SJSA1 (cell line): ENCODE measurements at regions not wholly inside any gene's neighbourhood (a gene's known extent, or its start where the extent isn't known, plus 50 kb on each side); places are given as distances from the start of the nearest gene placed in this dataset.
A peak's percentile ranks its signal among the peaks of the same experiment; 100 is the strongest.
"Not testable (repeated sequence)": the region's sequence is repeated elsewhere in the genome, so short reads cannot be mapped to it uniquely, and the experiment has no call there.

Experiments
- DNase-seq, 2 experiments: peaks; one replicate each; pipeline ENCODE4 v3.0.0-alpha.2; 2015 to 2020; ENCODE audit warnings: low spot score in 2 of 2, low read depth in 1 of 2
- H3K27ac ChIP-seq: fragments of 250-450 bp; sonication (Bioruptor Pico); 2 replicates; pipeline ENCODE4 v1.5.1; 2020; ENCODE audit warnings: mild to moderate bottlenecking, moderate library complexity
- H3K27me3 ChIP-seq: fragments of 250-450 bp; sonication (Bioruptor Pico); replicated peaks from 2 replicates; pipeline ENCODE4 v1.5.1; 2020; ENCODE audit warnings: mild to moderate bottlenecking, moderate library complexity
- H3K36me3 ChIP-seq: fragments of 250-450 bp; sonication (Bioruptor Pico); 2 replicates; pipeline ENCODE4 v1.5.1; 2020; ENCODE audit warnings: mild to moderate bottlenecking
- H3K4me1 ChIP-seq: fragments of 250-450 bp; sonication (Bioruptor Pico); replicated peaks from 2 replicates; pipeline ENCODE4 v1.6.1; 2021; ENCODE audit warnings: mild to moderate bottlenecking
- H3K4me3 ChIP-seq: fragments of 250-450 bp; sonication (Bioruptor Pico); 2 replicates; pipeline ENCODE4 v1.5.1; 2020; ENCODE audit warnings: mild to moderate bottlenecking
- H3K9me3 ChIP-seq: fragments of 250-450 bp; sonication (Bioruptor Pico); replicated peaks from 2 replicates; pipeline ENCODE4 v1.5.1; 2020; ENCODE audit warnings: mild to moderate bottlenecking

DNA sequence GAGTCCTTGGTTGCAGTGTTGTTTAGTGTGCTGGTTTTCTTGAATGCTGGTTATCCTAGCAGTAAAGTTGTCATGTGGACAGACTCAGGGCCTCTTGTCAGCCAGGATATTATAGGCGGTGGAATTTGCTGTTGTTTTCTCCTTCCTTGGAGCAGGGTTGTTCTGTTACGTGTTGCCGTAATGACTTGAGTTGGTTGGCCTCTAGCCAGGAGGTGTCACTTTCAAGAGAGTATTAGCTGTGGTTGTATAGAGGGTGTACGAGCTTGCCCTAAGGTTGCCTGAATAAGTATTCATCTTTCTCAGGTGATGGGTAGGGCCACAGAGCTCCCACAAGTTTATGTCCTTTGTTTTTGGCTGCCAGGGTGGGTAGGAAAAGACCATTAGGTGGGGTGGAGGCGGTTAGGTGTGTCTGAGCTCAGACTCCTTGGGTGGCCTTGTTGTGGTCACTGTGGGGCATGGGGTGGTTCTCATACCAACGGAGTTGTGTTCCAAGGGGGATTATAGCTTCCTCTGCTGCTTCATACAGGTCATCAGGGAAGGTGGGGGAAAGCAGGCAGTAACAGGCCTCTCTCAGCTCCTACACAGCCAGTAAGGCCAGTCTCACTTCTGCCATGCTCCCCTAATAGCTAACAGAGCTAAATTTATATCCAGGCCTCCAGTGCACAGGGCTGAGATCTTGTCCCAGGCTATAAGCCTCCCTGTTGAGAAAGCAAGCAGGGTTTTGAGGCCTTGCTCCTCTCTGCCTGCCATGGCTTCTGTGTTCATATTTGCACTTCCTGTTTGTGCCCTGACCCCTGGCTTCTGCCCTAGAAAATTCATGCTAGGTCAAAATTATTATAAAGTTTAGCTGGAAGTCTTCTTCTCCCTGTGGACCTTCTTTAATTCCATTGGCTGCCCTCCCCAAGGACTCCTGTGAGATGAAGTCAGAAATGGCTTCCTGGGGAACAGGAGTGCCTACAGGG, 594.7 kb downstream of the RAPGEF2 start:
- no peaks in the 10 kb centered on the region for H3K4me1 ChIP-seq
- no peaks in the 10 kb centered on the region for H3K9me3 ChIP-seq
- DNase-seq, result peak in 1 of 2 experiments; percentile 2
- H3K27ac ChIP-seq, result no peak overlapping the region
- H3K27me3 ChIP-seq, result no peaks in the 10 kb centered on the region
- no peaks in the 10 kb centered on the region for H3K36me3 ChIP-seq
- H3K4me3 ChIP-seq, result no peak overlapping the region

DNA sequence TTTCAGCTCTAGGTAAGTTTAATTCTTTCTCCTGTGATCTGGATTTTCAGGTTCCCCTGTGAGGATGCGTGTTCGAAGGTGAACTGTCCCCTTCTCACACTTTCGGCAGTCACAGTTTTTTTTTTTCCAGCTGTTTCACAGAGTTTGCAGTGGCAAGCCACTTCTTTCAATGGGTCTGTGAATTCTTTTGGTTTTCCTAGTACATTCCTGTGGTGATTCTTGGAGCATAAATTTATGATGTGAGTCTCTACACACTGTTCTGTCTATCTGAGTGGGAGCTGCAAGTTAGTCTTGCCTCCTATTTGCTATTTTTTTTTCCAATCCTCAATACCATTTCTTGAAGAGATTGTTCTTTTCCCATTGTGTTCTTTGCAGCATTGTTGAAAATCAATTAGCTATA, 595.5 kb downstream of the RAPGEF2 start:
- Histone ChIP-seq H3K4me3 (no peak overlapping the region), H3K27me3 (no peaks in the 10 kb centered on the region), H3K36me3 (no peaks in the 10 kb centered on the region), H3K4me1 (no peaks in the 10 kb centered on the region), H3K27ac (no peak overlapping the region), H3K9me3 (no peaks in the 10 kb centered on the region)
- DNase-seq, result peak in 1 of 2 experiments; percentile 4

DNA sequence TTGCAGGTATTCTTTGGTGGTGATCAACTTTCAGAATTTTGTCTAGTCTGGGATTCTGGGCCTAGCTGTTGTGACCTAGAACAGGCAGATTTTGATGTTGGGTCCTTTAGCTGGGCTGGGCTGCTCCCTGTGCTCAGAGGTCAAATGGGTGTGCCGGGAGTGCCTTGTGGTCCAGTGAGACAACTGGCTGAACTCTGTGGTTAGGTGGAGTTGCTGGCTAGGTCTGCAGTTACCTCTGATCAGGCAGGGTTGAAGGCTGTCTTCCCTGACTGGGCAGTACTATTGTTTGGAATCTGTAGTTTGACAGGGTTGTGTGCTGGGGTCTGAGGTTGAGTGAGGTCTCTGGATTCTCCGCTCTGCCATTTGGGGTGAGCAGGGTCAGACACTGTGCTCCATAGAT, 599.3 kb downstream of the RAPGEF2 start:
- Histone ChIP-seq H3K4me3 (no peak overlapping the region), H3K4me1 (no peaks in the 10 kb centered on the region), H3K36me3 (no peaks in the 10 kb centered on the region), H3K27me3 (no peaks in the 10 kb centered on the region), H3K27ac (no peak overlapping the region), H3K9me3 (no peaks in the 10 kb centered on the region)
- DNase-seq, result no peak

DNA sequence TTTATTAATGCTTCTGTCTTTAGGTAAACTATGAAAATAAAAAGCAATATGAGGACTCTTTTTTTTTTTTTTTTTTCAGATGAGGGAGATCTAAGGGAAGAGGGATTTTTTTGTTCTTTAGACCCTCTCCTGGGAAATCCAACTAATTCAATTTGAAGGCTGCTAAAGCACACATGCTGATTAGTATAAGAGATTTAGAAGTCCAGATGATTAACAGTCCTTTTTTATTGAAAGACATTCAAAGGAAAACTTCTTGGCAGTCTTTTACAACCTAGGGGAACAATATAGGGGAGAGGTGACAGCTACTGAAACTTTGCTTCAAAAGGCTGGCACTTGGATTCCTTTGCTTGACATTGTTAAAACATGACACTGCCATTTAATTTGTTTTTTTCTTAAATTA, 602.5 kb downstream of the RAPGEF2 start:
- DNase-seq, result no peak
- no peaks in the 10 kb centered on the region for H3K4me1 ChIP-seq
- H3K9me3 ChIP-seq, result no peaks in the 10 kb centered on the region; the same call in 1 of the 2 replicates
- H3K4me3 ChIP-seq, result no peak overlapping the region
- H3K36me3 ChIP-seq, result no peaks in the 10 kb centered on the region
- no peaks in the 10 kb centered on the region for H3K27me3 ChIP-seq
- no peak overlapping the region for H3K27ac ChIP-seq

DNA sequence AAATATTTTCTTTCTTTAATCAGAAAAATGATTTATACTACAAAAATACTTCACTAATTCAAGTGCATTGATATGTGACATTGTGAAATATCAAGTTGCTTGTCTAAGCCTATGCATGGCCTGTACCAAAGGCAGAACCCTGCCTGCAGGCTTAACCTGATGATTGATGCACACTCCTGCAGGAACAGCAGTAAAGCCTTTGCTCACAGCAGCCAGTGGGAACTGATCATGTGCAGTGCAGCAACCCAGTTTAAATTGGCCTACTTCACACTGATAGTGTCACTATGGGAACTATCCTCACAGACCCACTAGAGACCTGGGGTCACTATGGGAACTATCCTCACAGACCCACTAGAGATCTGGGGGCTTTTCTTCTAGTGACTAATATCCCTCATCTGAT, 603.8 kb downstream of the RAPGEF2 start:
- Histone ChIP-seq H3K9me3 (no peaks in the 10 kb centered on the region; the same call in 1 of the 2 replicates), H3K36me3 (no peaks in the 10 kb centered on the region), H3K27me3 (no peaks in the 10 kb centered on the region), H3K27ac (no peak overlapping the region), H3K4me3 (no peak overlapping the region), H3K4me1 (no peaks in the 10 kb centered on the region)
- DNase-seq, result no peak

DNA sequence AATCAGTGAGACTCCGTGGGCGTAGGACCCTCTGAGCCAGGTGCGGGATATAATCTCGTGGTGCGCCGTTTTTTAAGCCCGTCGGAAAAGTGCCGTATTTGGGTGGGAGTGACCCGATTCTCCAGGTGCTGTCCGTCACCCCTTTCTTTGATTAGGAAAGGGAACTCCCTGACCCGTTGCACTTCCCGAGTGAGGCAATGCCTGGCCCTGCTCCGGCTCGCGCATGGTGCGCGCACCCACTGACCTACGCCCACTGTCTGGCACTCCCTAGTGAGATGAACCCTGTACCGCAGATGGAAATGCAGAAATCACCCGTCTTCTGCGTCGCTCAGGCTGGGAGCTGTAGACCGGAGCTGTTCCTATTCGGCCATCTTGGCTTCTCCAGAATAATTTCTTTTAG, 612.3 kb downstream of the RAPGEF2 start:
- H3K27me3 ChIP-seq, DNase-seq, H3K9me3 ChIP-seq, H3K36me3 ChIP-seq, H3K4me3 ChIP-seq, H3K27ac ChIP-seq, H3K4me1 ChIP-seq: not testable (repeated sequence)

DNA sequence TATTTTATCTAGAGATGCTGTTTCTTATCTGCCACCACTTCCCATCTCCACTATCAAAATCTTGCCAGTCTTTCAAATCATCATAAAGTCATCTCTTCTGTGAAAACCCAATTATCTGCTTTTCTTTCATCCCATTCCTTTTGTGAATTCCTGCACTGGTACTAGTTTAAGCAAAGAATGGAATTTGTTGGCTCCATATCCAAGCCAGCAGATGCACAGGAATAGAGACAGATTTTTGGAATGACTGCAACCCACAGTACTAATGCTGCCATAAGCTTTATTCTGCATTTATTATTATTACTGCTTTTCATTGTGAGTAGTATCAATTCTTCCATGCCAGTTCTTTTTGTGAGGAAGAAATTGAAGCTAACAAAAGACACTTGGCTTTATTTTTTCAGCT, 616.7 kb downstream of the RAPGEF2 start:
- H3K4me3 ChIP-seq, result no peak overlapping the region
- H3K9me3 ChIP-seq, result no peaks in the 10 kb centered on the region
- no peak for DNase-seq
- no peaks in the 10 kb centered on the region; the same call in 1 of the 2 replicates for H3K27me3 ChIP-seq
- no peak overlapping the region for H3K27ac ChIP-seq
- H3K4me1 ChIP-seq, result no peaks in the 10 kb centered on the region
- H3K36me3 ChIP-seq, result no peaks in the 10 kb centered on the region

DNA sequence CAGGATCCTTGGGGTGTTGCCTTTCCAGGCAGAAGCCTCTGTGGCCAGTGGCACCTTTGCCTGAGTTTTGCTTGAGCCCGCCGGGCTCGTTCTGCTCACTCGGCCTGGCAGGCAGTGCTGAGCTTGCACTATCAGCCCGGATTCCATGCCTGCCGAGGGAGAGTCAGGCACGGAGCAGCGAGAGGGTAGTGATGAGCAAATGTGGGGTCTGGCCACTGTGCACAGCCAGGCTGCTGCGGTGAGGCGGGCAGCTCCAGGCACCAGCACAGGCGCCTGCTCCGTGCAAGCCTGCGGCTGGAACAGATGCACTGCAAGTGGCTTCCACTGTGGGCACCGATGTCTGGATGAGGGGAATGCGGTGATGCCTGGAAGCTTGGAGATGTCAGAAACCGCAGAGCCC, 619.2 kb downstream of the RAPGEF2 start:
- no peak for DNase-seq
- no peaks in the 10 kb centered on the region for H3K4me1 ChIP-seq
- no peak overlapping the region for H3K4me3 ChIP-seq
- no peaks in the 10 kb centered on the region; the same call in none of the 2 replicates for H3K27me3 ChIP-seq
- H3K9me3 ChIP-seq, result no peaks in the 10 kb centered on the region
- H3K36me3 ChIP-seq, result no peaks in the 10 kb centered on the region
- H3K27ac ChIP-seq, result no peak overlapping the region

DNA sequence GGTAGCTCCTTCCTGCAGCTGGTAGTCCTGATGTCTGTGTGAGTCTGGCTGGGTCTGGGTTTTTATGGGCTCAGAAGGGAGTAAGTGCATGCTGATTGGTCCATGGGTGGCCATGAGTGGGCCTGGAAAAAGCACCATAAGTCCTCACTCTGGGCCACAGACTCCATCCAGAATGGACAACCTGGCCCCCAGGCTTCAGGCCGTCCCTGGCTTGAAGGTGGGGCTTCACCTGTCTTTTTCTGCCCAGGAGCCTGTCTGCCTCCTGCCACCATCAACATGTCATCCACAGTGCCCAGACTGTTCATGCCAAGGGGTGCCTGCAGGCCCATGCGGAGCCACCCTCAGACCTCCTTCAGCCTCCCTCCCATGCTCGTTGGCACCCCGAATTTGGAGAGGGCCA, 620.0 kb downstream of the RAPGEF2 start:
- H3K36me3 ChIP-seq, result no peaks in the 10 kb centered on the region
- no peaks in the 10 kb centered on the region for H3K9me3 ChIP-seq
- no peaks in the 10 kb centered on the region; the same call in none of the 2 replicates for H3K27me3 ChIP-seq
- no peak overlapping the region for H3K27ac ChIP-seq
- H3K4me1 ChIP-seq, result no peaks in the 10 kb centered on the region
- no peak for DNase-seq
- H3K4me3 ChIP-seq, result no peak overlapping the region

DNA sequence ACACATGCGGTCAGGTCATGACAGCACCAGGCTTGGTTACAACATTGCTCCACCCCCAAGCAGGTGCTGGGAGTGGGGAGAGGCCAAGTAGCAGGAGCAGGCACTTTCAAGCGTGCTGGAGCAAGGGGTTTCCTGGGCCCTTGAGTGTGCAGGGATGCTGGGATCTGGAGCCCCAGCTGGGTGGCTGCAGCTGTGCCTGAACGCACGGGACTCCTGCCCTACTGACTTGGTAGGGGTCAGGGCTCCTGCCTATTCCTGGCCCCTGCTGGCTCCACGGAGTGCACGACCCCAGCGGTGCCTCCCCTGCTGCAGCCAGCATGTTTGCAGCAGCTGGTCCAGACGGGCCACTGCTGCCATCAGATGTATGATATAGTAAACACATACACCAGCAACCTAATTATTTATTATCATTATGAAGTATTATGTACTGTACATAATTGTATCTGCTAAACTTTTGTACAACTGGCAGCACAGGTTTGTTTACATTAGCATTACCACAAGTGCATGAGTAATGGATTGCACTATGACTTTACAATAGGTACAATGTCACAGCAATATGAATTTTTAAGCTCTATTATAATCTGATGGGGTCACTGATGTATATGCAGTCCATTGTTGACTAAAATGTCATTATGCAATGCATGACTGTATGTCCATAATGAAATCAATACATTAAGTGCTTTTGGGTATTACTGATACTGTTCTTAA, 620.6 kb downstream of the RAPGEF2 start:
- DNase-seq, result no peak

DNA sequence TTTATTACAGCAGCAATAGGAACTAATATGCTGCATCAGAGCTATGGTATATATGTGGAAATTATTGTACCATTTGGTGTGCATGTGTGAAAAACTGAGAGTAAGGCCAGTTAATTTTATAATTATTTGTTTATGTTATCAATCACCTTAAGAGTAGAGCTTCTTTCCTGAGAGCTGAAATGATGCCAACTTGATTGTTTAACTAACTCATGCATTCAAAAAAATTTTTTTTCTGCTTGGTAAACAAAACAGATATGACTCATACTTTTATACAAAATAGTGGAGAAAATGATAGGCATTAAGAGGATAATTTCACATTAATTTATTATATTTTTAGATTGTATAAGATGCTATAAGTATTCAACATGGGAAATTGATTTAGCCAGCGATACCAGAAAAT, 622.7 kb downstream of the RAPGEF2 start:
- Histone ChIP-seq H3K27me3 (peaks cover 3% of the 10 kb centered on the region), H3K27ac (no peak overlapping the region), H3K4me1 (no peaks in the 10 kb centered on the region)

More for the DNA sequence above, 620.6 kb downstream of the RAPGEF2 start:
- Histone ChIP-seq H3K4me1 (no peaks in the 10 kb centered on the region), H3K9me3 (no peaks in the 10 kb centered on the region), H3K27ac (no peak overlapping the region), H3K36me3 (no peaks in the 10 kb centered on the region), H3K4me3 (no peak overlapping the region), H3K27me3 (no peaks in the 10 kb centered on the region; the same call in none of the 2 replicates)

DNA sequence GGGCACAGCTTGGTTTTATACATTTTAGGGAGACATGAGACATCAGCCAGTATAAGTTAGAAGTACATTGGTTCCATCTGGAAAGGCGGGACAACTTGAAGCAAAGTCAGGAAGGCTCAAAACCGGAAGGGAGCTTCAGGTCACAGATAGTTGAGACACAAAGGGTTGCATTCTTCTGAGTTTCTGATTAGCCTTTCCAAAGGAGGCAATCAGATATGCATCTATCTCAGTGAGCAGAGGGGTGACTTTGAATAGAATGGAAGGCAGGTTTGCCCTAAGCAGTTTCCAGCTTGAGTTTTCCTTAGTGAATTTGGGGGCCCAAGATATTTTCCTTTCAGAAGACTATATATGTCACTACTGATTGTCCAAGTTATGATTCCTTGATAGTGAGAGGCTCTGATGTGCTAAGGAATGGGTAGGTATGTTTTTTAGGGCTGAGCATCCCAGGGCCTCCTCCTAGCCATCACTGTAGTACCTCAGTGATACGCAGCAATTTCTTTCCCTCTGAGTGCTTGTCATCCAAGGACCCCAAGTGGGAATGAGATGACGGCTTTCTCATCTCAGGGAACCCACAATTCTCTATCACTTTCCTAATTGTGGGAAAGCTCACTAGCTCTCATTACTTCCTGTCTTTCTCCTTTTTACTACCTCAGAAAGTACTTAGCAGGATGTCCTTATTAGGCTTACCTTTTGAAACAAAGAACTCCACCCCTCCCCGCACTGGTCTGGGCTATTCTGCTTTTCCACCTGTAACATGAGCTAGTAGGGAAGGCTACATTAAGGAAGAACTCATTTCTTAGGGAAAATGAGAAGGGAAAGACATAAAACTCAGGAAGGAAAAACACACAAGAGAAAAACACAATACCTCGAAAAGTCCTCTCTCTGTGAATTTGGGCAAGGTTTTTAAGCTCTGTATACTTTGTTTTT, 632.7 kb downstream of the RAPGEF2 start:
- H3K4me1 ChIP-seq, result no peaks in the 10 kb centered on the region
- no peak for DNase-seq
- no peak overlapping the region for H3K27ac ChIP-seq
- H3K27me3 ChIP-seq, result peaks cover 12% of the 10 kb centered on the region
- H3K36me3 ChIP-seq, result no peaks in the 10 kb centered on the region
- H3K4me3 ChIP-seq, result no peak overlapping the region
- H3K9me3 ChIP-seq, result no peaks in the 10 kb centered on the region; the same call in 1 of the 2 replicates

More for the DNA sequence above, 622.7 kb downstream of the RAPGEF2 start:
- H3K4me3 ChIP-seq, result no peak overlapping the region
- no peaks in the 10 kb centered on the region for H3K9me3 ChIP-seq
- no peaks in the 10 kb centered on the region for H3K36me3 ChIP-seq
- DNase-seq, result no peak

DNA sequence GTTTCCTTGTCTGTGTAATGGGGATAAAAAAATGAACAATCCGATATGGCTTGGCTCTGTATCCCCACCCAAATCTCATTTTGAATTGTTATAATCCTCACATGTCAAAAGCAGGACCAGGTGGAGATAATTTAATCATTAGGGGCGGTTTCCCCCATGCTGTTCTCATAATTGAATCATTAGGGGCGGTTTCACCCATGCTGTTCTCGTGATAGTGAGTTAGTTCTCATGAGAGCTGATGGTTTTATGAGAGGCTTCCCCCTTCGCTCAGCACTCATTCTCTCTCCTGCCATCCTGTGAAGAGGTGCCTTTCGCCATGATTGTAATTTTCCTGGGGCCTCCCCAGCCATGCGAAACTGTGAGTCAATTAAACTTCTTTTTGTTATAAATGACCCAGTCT, 633.5 kb downstream of the RAPGEF2 start:
- DNase-seq, result no peak
- Histone ChIP-seq H3K4me1 (no peaks in the 10 kb centered on the region), H3K27ac (no peak overlapping the region), H3K9me3 (no peaks in the 10 kb centered on the region; the same call in 1 of the 2 replicates), H3K36me3 (no peaks in the 10 kb centered on the region), H3K27me3 (peaks cover 9% of the 10 kb centered on the region), H3K4me3 (no peak overlapping the region)
